AG04450 (cell line): ENCODE measurements at regions not wholly inside any gene's neighbourhood (a gene's known extent, or its start where the extent isn't known, plus 50 kb on each side); places are given as distances from the start of the nearest gene placed in this dataset.

ENCODE experiments used
- CTCF ChIA-PET: fragments of 300-600, 350-600 bp; formaldehyde crosslinking; extraction: SDS; loops from one replicate; lab custom pipeline; 2022; ENCODE audit warnings: antibody characterized with exemption, inconsistent platforms; lab: Charles Lee
- POLR2A ChIA-PET: fragments of 350-600 bp; formaldehyde crosslinking; extraction: SDS; loops from one replicate; lab custom pipeline; 2021; ENCODE audit warnings: antibody characterized with exemption, inconsistent platforms; lab: Yijun Ruan, JAX
- DNase-seq: peaks from one replicate; pipeline ENCODE4 v3.0.0-alpha.2; 2011; ENCODE audit warnings: low read depth, low spot score
- H3K27ac ChIP-seq: one replicate; pipeline ENCODE4 v1.5.1; 2012; ENCODE audit warnings: low read depth, low read length, control low read depth
- H3K27me3 ChIP-seq: one replicate; pipeline ENCODE4 v1.6.0; 2012; ENCODE audit warnings: low read length; ENCODE audit not compliant: control insufficient read depth, insufficient read depth
- H3K4me3 ChIP-seq: 2 replicates; pipeline ENCODE4 v1.5.1; 2011; ENCODE audit warnings: mild to moderate bottlenecking, low read depth, low read length, control low read depth
- H3K9me3 ChIP-seq: 2 replicates; pipeline ENCODE4 v1.5.1; 2012; ENCODE audit warnings: low read length; ENCODE audit not compliant: control insufficient read depth, insufficient read depth
- CTCF ChIP-seq: IDR thresholded peaks from 2 replicates; pipeline ENCODE4 v1.5.1; 2011; ENCODE audit warnings: low read depth, low read length, control low read depth, inconsistent platforms

DNA sequence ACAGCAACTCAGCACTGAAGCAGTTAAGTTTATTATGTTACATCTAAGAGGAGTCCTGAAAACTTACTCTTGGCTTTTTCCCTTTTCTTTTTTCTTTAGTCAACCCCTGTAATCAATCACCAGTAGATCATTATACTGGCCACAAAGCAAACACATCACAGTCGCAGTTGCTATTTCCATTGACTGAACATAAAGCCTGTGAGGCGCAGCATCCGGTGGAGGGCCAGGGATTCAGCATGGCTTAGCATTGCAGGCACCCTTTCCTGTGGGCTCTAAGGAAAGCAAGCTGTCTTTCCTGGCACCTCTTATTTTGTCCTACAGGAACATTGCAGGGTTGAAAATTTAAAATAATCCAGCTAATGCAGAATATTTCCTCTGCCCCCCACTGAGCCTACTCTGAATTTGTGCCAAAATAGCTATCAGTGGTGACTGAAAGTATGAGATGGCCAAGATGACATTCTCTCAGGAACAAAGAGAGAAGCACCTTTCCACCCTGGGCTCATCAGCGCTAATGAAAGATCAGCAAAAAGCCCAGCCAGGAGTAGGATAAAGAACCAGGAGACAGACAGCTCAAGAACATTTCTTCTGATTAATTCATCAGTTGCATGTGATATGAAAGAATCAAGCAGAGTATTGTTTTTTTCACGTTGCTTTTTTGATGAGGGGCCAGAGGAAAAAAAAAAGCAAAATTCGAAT, 85.3 kb upstream of the SULT1C3 start:
- ChIA-PET CTCF (interaction anchor here (0.9 kb wide), 1 partner anchor 15 kb away, joined by 3 read pairs; no protein-coding TSS in a partner anchor), POLR2A (no interaction called here)
- no peak overlapping the region for H3K4me3 ChIP-seq
- H3K9me3 ChIP-seq = no peaks in the 10 kb centered on the region
- DNase-seq = no peak
- no peak overlapping the region for H3K27ac ChIP-seq
- no peak for TF ChIP-seq CTCF
- H3K27me3 ChIP-seq = no peaks in the 10 kb centered on the region

DNA sequence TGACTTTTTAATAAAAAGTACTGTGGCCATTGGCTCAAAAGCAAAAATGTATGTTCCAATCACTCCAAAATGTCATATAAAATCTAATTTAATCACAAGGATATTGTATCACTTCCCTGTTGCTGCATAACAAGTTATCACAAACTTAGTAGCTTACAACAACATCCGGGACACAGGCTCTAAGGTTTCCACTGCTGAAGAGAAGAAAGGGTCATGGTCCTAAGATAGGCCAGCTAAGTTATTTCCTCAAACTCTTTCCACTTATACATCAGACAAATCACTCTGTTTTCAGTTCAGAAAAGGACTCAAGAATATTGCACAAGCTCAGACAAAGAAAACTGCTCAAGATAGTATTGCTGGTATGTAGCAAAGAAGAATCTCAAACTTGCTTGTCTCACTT, 78.5 kb upstream of the SULT1C3 start:
- Histone ChIP-seq H3K27ac (no peak overlapping the region), H3K27me3 (no peaks in the 10 kb centered on the region), H3K4me3 (no peak overlapping the region), H3K9me3 (no peaks in the 10 kb centered on the region)
- CTCF ChIA-PET = interaction anchor here (1.0 kb wide), 1 partner anchor 9 kb away, joined by 4 read pairs; no protein-coding TSS in a partner anchor
- POLR2A ChIA-PET = no interaction called here
- TF ChIP-seq CTCF = no peak
- DNase-seq = no peak

- no peak for TF ChIP-seq CTCF
- Histone ChIP-seq H3K9me3 (no peaks in the 10 kb centered on the region), H3K27me3 (no peaks in the 10 kb centered on the region), H3K27ac (no peak overlapping the region), H3K4me3 (no peak overlapping the region)
- CTCF ChIA-PET = no interaction called here
- POLR2A ChIA-PET = no interaction called here
- DNase-seq = no peak
These were observed 75.5 kb upstream of the SULT1C3 start for GRCh38 chr2:108164318-108164717.

GRCh38 chr2:108165729-108166128, 74.0 kb upstream of the SULT1C3 start:
- ChIA-PET CTCF (no interaction called here), POLR2A (no interaction called here)
- no peak overlapping the region for H3K27ac ChIP-seq
- no peak for TF ChIP-seq CTCF
- no peak for DNase-seq
- H3K4me3 ChIP-seq = no peak overlapping the region
- H3K9me3 ChIP-seq = no peaks in the 10 kb centered on the region
- no peaks in the 10 kb centered on the region for H3K27me3 ChIP-seq

DNA sequence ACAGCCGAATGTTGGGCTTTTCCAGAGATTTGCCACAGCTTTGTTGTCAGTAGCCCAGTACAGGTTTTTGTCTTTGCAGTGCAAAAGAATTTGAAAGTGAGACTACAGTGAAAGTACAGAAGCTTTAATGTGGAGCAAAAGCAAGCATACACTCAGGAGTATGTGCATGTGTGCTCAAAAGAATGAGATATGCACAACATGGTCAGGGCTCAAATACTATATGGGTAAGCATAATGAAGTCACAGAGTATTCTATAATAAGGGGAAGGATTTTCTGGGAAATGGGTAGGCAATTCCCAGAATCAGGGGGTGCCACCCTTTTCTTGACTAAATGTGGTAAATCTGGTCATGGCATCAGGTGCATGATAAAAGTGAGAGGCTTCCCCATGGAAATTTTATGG, 72.1 kb upstream of the SULT1C3 start:
- ChIA-PET CTCF (no interaction called here), POLR2A (no interaction called here)
- Histone ChIP-seq H3K4me3 (no peak overlapping the region), H3K27me3 (no peaks in the 10 kb centered on the region), H3K27ac (no peak overlapping the region), H3K9me3 (no peaks in the 10 kb centered on the region)
- no peak for DNase-seq
- TF ChIP-seq CTCF = no peak
